HEK293 (cell line): ENCODE measurements at regions not wholly inside any gene's neighbourhood (a gene's known extent, or its start where the extent isn't known, plus 50 kb on each side); places are given as distances from the start of the nearest gene placed in this dataset.

Experiments
- CTCF ChIP-seq: fragments of 450-650 bp; formaldehyde crosslinking; IDR thresholded peaks from 2 replicates; pipeline ENCODE4 v1.5.1; 2016; ENCODE audit warnings: missing biosample characterization, missing genetic modification characterization
- OVOL3 ChIP-seq: fragments of 450-650 bp; formaldehyde crosslinking; IDR thresholded peaks from 2 replicates; pipeline ENCODE4 v1.5.1; 2016; ENCODE audit warnings: missing biosample characterization, missing genetic modification characterization
- ZNF184 ChIP-seq: fragments of 450-650 bp; IDR thresholded peaks from 2 replicates; pipeline ENCODE4 v1.5.1; 2018; ENCODE audit warnings: missing biosample characterization, mild to moderate bottlenecking, missing genetic modification characterization
- ZNF580 ChIP-seq: fragments of 450-650 bp; formaldehyde crosslinking; IDR thresholded peaks from 2 replicates; pipeline ENCODE4 v1.5.1; 2016; ENCODE audit warnings: missing biosample characterization, missing genetic modification characterization
- ZNF626 ChIP-seq: fragments of 450-650 bp; sonication (Bioruptor Pico); formaldehyde crosslinking; IDR thresholded peaks from 2 replicates; pipeline ENCODE4 v1.5.1; 2018; ENCODE audit warnings: missing biosample characterization, missing genetic modification characterization, inconsistent platforms
- ZNF629 ChIP-seq: fragments of 450-650 bp; formaldehyde crosslinking; IDR thresholded peaks from 2 replicates; pipeline ENCODE4 v1.5.1; 2017; ENCODE audit warnings: missing biosample characterization, missing genetic modification characterization
- ZNF792 ChIP-seq: fragments of 450-650 bp; formaldehyde crosslinking; IDR thresholded peaks from 2 replicates; pipeline ENCODE4 v1.5.1; 2016; ENCODE audit warnings: missing biosample characterization, missing genetic modification characterization
- ZSCAN18 ChIP-seq: fragments of 450-650 bp; formaldehyde crosslinking; IDR thresholded peaks from 2 replicates; pipeline ENCODE4 v1.5.1; 2016; ENCODE audit warnings: missing biosample characterization, missing genetic modification characterization
- ZSCAN5A ChIP-seq: fragments of 450-650 bp; formaldehyde crosslinking; IDR thresholded peaks from 2 replicates; pipeline ENCODE4 v1.5.1; 2016; ENCODE audit warnings: missing biosample characterization, missing genetic modification characterization

- no peak for TF ChIP-seq ZNF184 (tag by site-specific recombination)
- no peak for TF ChIP-seq CTCF (tag by site-specific recombination)
- no peak for TF ChIP-seq ZNF629 (tag by site-specific recombination)
- TF ChIP-seq ZSCAN5A (tag by site-specific recombination): no peak
- TF ChIP-seq ZNF792 (tag by site-specific recombination): no peak
- no peak for TF ChIP-seq OVOL3
- TF ChIP-seq ZSCAN18 (tag by site-specific recombination): no peak
- no peak for TF ChIP-seq ZNF580
- no peak for TF ChIP-seq ZNF626
Measured at GRCh38 chr10:21326594-21327288, 198.7 kb downstream of the SKIDA1 start.
